Stimulated activated CD4-positive, alpha-beta T cell treated with anti-CD3 and anti-CD28 coated beads, Interleukin-2, amount 100 ng/mL, for 4 hours (primary cell): ENCODE measurements at regions not wholly inside any gene's neighbourhood (a gene's known extent, or its start where the extent isn't known, plus 50 kb on each side); places are given as distances from the start of the nearest gene placed in this dataset.
"Not testable (repeated sequence)": the region's sequence is repeated elsewhere in the genome, so short reads cannot be mapped to it uniquely, and the experiment has no call there.

Experiments
- DNase-seq: peaks from one replicate; pipeline ENCODE4 v3.0.0-alpha.2; 2020; ENCODE audit warnings: low read depth

- no peak for DNase-seq
Observed at GRCh38 chr4:188737251-188738002, 598.2 kb downstream of the TRIML1 start.

GRCh38 chr4:188738290-188738689 lies 599.0 kb downstream of the TRIML1 start:
- not testable (repeated sequence) for DNase-seq

GRCh38 chr4:188740172-188740571 lies 600.9 kb downstream of the TRIML1 start:
- not testable (repeated sequence) for DNase-seq

GRCh38 chr4:188740791-188741190 lies 601.5 kb downstream of the TRIML1 start:
- DNase-seq: not testable (repeated sequence)

GRCh38 chr4:188754372-188755002 lies 615.2 kb downstream of the TRIML1 start:
- no peak for DNase-seq

GRCh38 chr4:188767496-188767895 lies 628.3 kb downstream of the TRIML1 start:
- no peak for DNase-seq

- no peak for DNase-seq
Observed at GRCh38 chr4:188778905-188779304, 639.7 kb downstream of the TRIML1 start.

GRCh38 chr4:188779581-188779980 lies 640.3 kb downstream of the TRIML1 start:
- no peak for DNase-seq

- no peak for DNase-seq
Observed at GRCh38 chr4:188780028-188780427, 640.8 kb downstream of the TRIML1 start.

GRCh38 chr4:188780686-188781085 lies 641.4 kb downstream of the TRIML1 start:
- DNase-seq: no peak

GRCh38 chr4:188781655-188782054 lies 642.4 kb downstream of the TRIML1 start:
- no peak for DNase-seq

- DNase-seq: no peak
Observed at GRCh38 chr4:188783175-188783574, 643.9 kb downstream of the TRIML1 start.

- no peak for DNase-seq
Observed at GRCh38 chr4:188783606-188784160, 644.4 kb downstream of the TRIML1 start.

- not testable (repeated sequence) for DNase-seq
Observed at GRCh38 chr4:188796600-188796999, 657.4 kb downstream of the TRIML1 start.

- DNase-seq: not testable (repeated sequence)
Observed at GRCh38 chr4:188797011-188797410, 657.8 kb downstream of the TRIML1 start.

GRCh38 chr4:188804861-188805260 lies 665.6 kb downstream of the TRIML1 start:
- DNase-seq: no peak

GRCh38 chr4:188811121-188811520 lies 671.9 kb downstream of the TRIML1 start:
- no peak for DNase-seq

GRCh38 chr4:188812644-188813043 lies 673.4 kb downstream of the TRIML1 start:
- DNase-seq: no peak

GRCh38 chr4:188818300-188818699 lies 679.1 kb downstream of the TRIML1 start:
- no peak for DNase-seq

- DNase-seq: no peak
Observed at GRCh38 chr4:188819233-188819632, 680.0 kb downstream of the TRIML1 start.

GRCh38 chr4:188821500-188821899 lies 682.3 kb downstream of the TRIML1 start:
- DNase-seq: no peak

- DNase-seq: no peak
Observed at GRCh38 chr4:188822698-188823097, 683.5 kb downstream of the TRIML1 start.

- no peak for DNase-seq
Observed at GRCh38 chr4:188824553-188824952, 685.3 kb downstream of the TRIML1 start.
